ENCODE measurements at regions not wholly inside any gene's neighbourhood (a gene's known extent, or its start where the extent isn't known, plus 50 kb on each side); places are given as distances from the start of the nearest gene placed in this dataset.

DNA sequence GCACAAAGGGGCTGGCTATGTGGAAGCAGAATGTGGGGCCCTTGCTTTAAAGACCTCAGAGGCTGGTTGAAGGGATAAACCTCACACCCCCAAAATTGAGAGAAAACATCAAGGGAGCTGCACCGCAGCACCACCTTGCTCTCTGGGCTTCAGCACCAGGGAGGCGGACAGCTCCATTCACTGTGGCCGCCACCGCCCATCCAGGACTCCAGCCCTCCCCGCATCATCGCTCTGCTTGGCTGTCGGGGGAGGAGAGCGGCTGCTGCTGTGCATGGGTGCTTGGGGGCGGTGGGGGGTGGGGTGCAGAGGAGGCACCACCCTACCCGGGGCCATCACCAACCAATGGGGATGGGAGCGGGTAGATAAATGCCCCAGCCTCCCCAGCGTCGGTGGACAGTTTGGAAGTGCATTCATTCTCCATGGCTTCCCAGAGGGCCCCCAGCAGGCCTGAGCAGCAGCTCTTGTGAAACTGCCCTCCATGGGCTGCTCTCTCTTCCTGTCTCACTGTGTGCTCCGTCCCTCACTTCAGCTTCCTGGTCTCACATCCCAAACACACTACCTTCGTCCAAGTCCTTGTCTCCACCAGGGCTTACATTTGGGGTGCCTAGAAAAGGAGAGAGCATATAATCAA lies 75.7 kb upstream of the BHLHE23 start (continued):
- TF ChIP-seq, protein P1, sequence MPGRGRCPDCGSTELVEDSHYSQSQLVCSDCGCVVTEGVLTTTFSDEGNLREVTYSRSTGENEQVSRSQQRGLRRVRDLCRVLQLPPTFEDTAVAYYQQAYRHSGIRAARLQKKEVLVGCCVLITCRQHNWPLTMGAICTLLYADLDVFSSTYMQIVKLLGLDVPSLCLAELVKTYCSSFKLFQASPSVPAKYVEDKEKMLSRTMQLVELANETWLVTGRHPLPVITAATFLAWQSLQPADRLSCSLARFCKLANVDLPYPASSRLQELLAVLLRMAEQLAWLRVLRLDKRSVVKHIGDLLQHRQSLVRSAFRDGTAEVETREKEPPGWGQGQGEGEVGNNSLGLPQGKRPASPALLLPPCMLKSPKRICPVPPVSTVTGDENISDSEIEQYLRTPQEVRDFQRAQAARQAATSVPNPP (CRISPR knock-in tag; IDR thresholded peaks at IDR 0.05), result no peak
- TF ChIP-seq, protein P2, sequence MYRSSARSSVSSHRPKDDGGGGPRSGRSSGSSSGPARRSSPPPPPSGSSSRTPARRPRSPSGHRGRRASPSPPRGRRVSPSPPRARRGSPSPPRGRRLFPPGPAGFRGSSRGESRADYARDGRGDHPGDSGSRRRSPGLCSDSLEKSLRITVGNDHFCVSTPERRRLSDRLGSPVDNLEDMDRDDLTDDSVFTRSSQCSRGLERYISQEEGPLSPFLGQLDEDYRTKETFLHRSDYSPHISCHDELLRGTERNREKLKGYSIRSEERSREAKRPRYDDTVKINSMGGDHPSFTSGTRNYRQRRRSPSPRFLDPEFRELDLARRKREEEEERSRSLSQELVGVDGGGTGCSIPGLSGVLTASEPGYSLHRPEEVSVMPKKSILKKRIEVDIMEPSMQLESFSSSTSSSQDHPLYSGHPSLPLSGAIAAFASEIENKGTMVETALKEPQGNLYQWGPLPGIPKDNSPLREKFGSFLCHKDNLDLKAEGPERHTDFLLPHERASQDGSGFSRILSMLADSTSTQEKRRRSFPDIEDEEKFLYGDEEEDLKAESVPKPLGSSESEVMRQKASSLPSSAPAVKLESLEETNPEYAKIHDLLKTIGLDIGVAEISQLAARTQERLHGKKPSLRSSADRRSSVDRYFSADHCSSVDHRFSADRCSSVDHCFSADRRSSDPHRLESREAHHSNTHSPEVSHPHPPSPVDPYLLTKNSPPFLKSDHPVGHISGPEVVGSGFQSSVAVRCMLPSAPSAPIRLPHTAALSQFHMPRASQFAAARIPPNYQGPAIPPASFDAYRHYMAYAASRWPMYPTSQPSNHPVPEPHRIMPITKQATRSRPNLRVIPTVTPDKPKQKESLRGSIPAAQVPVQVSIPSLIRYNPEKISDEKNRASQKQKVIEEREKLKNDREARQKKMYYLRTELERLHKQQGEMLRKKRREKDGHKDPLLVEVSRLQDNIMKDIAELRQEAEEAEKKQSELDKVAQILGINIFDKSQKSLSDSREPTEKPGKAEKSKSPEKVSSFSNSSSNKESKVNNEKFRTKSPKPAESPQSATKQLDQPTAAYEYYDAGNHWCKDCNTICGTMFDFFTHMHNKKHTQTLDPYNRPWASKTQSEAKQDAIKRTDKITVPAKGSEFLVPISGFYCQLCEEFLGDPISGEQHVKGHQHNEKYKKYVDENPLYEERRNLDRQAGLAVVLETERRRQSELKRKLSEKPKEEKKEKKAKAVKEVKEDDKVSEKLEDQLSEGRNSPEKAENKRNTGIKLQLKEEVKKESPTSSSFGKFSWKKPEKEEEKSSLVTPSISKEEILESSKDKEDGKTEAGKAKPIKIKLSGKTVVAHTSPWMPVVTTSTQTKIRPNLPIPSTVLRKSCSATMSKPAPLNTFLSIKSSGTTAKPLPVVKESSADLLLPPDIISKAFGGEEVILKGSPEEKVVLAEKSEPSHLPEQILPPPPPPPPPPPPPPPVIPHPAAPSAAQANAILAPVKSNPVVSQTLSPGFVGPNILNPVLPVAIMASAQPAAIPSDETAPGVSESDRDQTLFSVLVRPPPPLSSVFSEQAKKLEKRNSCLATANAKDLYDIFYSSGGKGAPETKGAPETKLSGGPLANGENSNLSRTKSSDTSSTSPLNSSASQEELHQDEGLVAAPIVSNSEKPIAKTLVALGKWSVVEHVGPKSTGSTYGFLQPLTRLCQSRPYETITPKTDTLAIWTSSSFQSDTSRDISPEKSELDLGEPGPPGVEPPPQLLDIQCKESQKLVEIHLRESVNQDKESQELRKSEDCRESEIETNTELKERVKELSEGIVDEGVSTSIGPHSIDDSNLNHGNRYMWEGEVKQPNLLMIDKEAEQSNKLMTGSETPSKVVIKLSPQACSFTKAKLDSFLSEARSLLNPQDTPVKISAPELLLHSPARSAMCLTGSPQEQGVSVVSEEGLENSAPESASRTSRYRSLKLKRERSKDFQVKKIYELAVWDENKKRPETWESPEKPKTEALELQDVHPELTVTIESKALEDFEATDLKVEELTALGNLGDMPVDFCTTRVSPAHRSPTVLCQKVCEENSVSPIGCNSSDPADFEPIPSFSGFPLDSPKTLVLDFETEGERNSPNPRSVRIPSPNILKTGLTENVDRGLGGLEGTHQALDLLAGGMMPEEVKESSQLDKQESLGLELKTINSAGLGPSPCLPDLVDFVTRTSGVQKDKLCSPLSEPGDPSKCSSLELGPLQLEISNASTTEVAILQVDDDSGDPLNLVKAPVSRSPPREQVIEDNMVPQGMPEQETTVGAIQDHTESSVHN (CRISPR knock-in tag; IDR thresholded peaks at IDR 0.05), result peak; percentile 65; the same call in 1 of the 2 replicates
- no peak for TF ChIP-seq SOX13 (IDR thresholded peaks at IDR 0.05)
- peak in 1 of 2 experiments; percentile 62; a peak in 2 of 4 replicates for TF ChIP-seq SOX13 (CRISPR knock-in tag; conservative IDR thresholded peaks at IDR 0.05 in 1 of 2, IDR thresholded peaks at IDR 0.05 in 1 of 2)
- TF ChIP-seq ZSCAN22 (CRISPR knock-in tag; IDR thresholded peaks at IDR 0.05), result peak; percentile 78; the same call in 1 of the 2 replicates
- TF ChIP-seq, protein P3, sequence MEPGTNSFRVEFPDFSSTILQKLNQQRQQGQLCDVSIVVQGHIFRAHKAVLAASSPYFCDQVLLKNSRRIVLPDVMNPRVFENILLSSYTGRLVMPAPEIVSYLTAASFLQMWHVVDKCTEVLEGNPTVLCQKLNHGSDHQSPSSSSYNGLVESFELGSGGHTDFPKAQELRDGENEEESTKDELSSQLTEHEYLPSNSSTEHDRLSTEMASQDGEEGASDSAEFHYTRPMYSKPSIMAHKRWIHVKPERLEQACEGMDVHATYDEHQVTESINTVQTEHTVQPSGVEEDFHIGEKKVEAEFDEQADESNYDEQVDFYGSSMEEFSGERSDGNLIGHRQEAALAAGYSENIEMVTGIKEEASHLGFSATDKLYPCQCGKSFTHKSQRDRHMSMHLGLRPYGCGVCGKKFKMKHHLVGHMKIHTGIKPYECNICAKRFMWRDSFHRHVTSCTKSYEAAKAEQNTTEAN (CRISPR knock-in tag; conservative IDR thresholded peaks at IDR 0.05), result peak; percentile 91
- no peak for TF ChIP-seq SMARCC2 (IDR thresholded peaks at IDR 0.05)
- TF ChIP-seq, protein P4, sequence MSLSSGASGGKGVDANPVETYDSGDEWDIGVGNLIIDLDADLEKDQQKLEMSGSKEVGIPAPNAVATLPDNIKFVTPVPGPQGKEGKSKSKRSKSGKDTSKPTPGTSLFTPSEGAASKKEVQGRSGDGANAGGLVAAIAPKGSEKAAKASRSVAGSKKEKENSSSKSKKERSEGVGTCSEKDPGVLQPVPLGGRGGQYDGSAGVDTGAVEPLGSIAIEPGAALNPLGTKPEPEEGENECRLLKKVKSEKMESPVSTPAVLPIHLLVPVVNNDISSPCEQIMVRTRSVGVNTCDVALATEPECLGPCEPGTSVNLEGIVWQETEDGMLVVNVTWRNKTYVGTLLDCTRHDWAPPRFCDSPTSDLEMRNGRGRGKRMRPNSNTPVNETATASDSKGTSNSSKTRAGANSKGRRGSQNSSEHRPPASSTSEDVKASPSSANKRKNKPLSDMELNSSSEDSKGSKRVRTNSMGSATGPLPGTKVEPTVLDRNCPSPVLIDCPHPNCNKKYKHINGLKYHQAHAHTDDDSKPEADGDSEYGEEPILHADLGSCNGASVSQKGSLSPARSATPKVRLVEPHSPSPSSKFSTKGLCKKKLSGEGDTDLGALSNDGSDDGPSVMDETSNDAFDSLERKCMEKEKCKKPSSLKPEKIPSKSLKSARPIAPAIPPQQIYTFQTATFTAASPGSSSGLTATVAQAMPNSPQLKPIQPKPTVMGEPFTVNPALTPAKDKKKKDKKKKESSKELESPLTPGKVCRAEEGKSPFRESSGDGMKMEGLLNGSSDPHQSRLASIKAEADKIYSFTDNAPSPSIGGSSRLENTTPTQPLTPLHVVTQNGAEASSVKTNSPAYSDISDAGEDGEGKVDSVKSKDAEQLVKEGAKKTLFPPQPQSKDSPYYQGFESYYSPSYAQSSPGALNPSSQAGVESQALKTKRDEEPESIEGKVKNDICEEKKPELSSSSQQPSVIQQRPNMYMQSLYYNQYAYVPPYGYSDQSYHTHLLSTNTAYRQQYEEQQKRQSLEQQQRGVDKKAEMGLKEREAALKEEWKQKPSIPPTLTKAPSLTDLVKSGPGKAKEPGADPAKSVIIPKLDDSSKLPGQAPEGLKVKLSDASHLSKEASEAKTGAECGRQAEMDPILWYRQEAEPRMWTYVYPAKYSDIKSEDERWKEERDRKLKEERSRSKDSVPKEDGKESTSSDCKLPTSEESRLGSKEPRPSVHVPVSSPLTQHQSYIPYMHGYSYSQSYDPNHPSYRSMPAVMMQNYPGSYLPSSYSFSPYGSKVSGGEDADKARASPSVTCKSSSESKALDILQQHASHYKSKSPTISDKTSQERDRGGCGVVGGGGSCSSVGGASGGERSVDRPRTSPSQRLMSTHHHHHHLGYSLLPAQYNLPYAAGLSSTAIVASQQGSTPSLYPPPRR (CRISPR knock-in tag; IDR thresholded peaks at IDR 0.05; ENCODE audit: borderline replicate concordance), result peak; percentile 55; the same call in 1 of the 2 replicates
- TF ChIP-seq, protein P5, sequence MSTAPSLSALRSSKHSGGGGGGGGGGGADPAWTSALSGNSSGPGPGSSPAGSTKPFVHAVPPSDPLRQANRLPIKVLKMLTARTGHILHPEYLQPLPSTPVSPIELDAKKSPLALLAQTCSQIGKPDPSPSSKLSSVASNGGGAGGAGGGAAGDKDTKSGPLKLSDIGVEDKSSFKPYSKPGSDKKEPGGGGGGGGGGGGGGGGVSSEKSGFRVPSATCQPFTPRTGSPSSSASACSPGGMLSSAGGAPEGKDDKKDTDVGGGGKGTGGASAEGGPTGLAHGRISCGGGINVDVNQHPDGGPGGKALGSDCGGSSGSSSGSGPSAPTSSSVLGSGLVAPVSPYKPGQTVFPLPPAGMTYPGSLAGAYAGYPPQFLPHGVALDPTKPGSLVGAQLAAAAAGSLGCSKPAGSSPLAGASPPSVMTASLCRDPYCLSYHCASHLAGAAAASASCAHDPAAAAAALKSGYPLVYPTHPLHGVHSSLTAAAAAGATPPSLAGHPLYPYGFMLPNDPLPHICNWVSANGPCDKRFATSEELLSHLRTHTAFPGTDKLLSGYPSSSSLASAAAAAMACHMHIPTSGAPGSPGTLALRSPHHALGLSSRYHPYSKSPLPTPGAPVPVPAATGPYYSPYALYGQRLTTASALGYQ (CRISPR knock-in tag; IDR thresholded peaks at IDR 0.05), result peak; percentile 31; the same call in 1 of the 2 replicates
- TF ChIP-seq NFIC (IDR thresholded peaks at IDR 0.05; ENCODE audit: low read length), result no peak

All from HepG2 (cell line).